MCF 10A (cell line): ENCODE measurements at regions not wholly inside any gene's neighbourhood (a gene's known extent, or its start where the extent isn't known, plus 50 kb on each side); places are given as distances from the start of the nearest gene placed in this dataset.

ENCODE experiments used
- BruUV-seq: library from RNA; stranded (reverse); fragments of 400-500 nt; replicated peaks from 2 replicates; lab custom pipeline; 2021; lab: Mats Ljungman, UMichigan
- CTCF ChIA-PET: fragments of 300-600 bp; sonication (Branson Sonifier 250); formaldehyde crosslinking; extraction: SDS; loops from one replicate; lab custom pipeline; 2021; ENCODE audit warnings: antibody characterized with exemption, inconsistent platforms; lab: Yijun Ruan, JAX
- POLR2A ChIA-PET: fragments of 300-600, 350-650 bp; sonication (Branson Sonifier 250); formaldehyde crosslinking; extraction: SDS; loops from one replicate; lab custom pipeline; 2020; ENCODE audit warnings: antibody characterized with exemption, inconsistent platforms; lab: Yijun Ruan, JAX
- DNase-seq: peaks from one replicate; pipeline ENCODE4 v3.0.0-alpha.2; 2018; ENCODE audit not compliant: unreplicated experiment
- H3K27ac Mint-ChIP-seq: one replicate; pipeline ENCODE4 v1.8.0; 2022; ENCODE audit warnings: mild to moderate bottlenecking, low read depth, mixed read lengths; ENCODE audit not compliant: unreplicated experiment
- H3K27me3 Mint-ChIP-seq: one replicate; pipeline ENCODE4 v1.8.0; 2022; ENCODE audit warnings: mixed read lengths; ENCODE audit not compliant: insufficient read depth, unreplicated experiment
- H3K36me3 Mint-ChIP-seq: one replicate; pipeline ENCODE4 v1.8.0; 2022; ENCODE audit warnings: mild to moderate bottlenecking, moderate library complexity, mixed read lengths; ENCODE audit not compliant: insufficient read depth, unreplicated experiment
- H3K4me1 Mint-ChIP-seq: one replicate; pipeline ENCODE4 v1.8.0; 2022; ENCODE audit warnings: mixed read lengths; ENCODE audit not compliant: insufficient read depth, unreplicated experiment
- H3K4me3 Mint-ChIP-seq: one replicate; pipeline ENCODE4 v1.8.0; 2022; ENCODE audit warnings: mild to moderate bottlenecking, moderate library complexity, mixed read lengths; ENCODE audit not compliant: unreplicated experiment
- H3K9me3 Mint-ChIP-seq: one replicate; pipeline ENCODE4 v1.8.0; 2022; ENCODE audit warnings: mixed read lengths; ENCODE audit not compliant: unreplicated experiment
- CTCF ChIP-seq: fragments of 200-600 bp; IDR thresholded peaks from one replicate; pipeline ENCODE4 v1.8.0; 2022; ENCODE audit warnings: antibody characterized with exemption, mild to moderate bottlenecking; ENCODE audit not compliant: unreplicated experiment
- intact Hi-C: fragments of 100-400 bp; cut with micrococcal nuclease; formaldehyde crosslinking; loops from 2 replicates; pipeline ENCODE4 v1.14.1; 2022

DNA sequence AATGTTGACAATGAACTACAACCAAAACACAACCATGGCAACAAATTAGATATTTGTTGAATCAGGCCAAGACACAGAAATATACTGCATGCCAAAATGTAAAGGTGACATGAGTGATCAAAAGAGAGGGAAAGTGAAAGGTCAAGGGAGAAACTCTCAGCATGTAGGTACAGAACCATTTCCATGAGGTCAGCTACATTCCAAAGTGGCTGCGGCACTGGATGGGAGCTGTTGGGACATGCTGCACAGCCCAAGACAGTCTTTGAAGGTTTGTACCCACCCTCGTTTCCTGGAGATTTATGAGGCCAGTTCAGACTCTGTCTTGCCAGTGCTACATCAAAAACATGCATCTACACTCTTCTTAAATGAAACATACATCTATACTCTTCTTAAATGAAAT, 579.9 kb downstream of the BMP2 start:
- TF ChIP-seq CTCF, result no peak
- intact Hi-C loops, result no loop called here
- no peaks in the 10 kb centered on the region for H3K27me3 Mint-ChIP-seq
- CTCF ChIA-PET, result interaction anchor here (0.7 kb wide), 1 partner anchor 232 kb away, joined by 3 read pairs; no protein-coding TSS in a partner anchor
- POLR2A ChIA-PET, result interaction anchor here (0.9 to 1.5 kb wide), 6 partner anchors 9 to 696 kb away, joined by 3 to 6 read pairs (median 4); no protein-coding TSS in a partner anchor
- H3K36me3 Mint-ChIP-seq, result no peaks in the 10 kb centered on the region
- no peak overlapping the region for H3K4me3 Mint-ChIP-seq
- H3K9me3 Mint-ChIP-seq, result peaks cover 8% of the 10 kb centered on the region
- peak; percentile 75 for DNase-seq
- H3K4me1 Mint-ChIP-seq, result peaks cover 6% of the 10 kb centered on the region
- no peak overlapping the region for H3K27ac Mint-ChIP-seq
- BruUV-seq, result no TSS peak

DNA sequence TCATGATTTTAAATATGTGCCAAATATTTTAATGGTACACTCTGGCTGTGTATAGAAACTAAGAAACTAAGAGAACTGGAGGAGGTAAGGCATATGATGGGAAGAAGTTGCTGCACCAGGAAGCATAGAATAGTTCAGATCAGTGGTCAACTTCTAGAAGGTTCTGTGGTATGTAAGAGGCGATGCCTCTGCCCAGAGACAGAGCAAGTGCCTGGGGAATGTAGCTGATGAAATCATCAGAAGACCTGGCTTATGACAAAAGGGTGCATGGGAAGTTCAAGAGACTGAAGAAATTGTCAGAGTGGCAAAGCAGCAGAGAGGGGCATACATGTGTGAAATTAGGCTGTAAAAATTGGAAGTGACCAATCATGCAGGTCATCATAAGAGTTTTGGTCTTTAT, 580.8 kb downstream of the BMP2 start:
- no TSS peak for BruUV-seq
- TF ChIP-seq CTCF, result no peak
- H3K4me1 Mint-ChIP-seq, result peaks cover 6% of the 10 kb centered on the region
- H3K9me3 Mint-ChIP-seq, result peaks cover 8% of the 10 kb centered on the region
- no peak for DNase-seq
- ChIA-PET POLR2A (interaction anchor here (1.5 kb wide), 1 partner anchor 24 kb away, joined by 6 read pairs; no protein-coding TSS in a partner anchor), CTCF (no interaction called here)
- H3K27ac Mint-ChIP-seq, result no peak overlapping the region
- H3K4me3 Mint-ChIP-seq, result no peak overlapping the region
- intact Hi-C loops, result no loop called here
- H3K27me3 Mint-ChIP-seq, result no peaks in the 10 kb centered on the region
- no peaks in the 10 kb centered on the region for H3K36me3 Mint-ChIP-seq

DNA sequence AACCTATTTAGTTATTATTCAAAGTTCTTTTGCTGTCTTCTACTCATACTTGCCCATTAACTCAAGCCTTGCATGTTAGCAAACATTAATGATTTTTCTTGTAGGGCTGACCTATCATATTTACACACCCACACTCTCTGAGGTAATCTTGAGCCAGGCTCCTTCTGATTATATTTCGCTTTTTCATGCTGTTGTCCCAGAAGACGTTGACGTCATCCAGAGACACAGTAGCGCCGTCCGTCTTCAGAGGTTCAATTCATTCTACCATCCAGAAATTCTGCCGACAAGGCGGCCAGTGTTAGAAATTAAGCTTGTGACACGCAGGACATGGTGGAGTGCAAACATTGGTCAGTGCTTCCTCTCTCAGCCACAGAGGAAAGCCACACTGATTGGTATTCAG, 584.7 kb downstream of the BMP2 start:
- DNase-seq, result no peak
- Mint-ChIP-seq H3K27ac (no peak overlapping the region), H3K4me3 (no peak overlapping the region), H3K36me3 (no peaks in the 10 kb centered on the region), H3K27me3 (no peaks in the 10 kb centered on the region), H3K4me1 (peaks cover 5% of the 10 kb centered on the region), H3K9me3 (peaks cover 8% of the 10 kb centered on the region)
- ChIA-PET CTCF (interaction anchor here (0.7 kb wide), 1 partner anchor 8 kb away, joined by 4 read pairs; no protein-coding TSS in a partner anchor), POLR2A (no interaction called here)
- TF ChIP-seq CTCF, result no peak
- intact Hi-C loops, result no loop called here
- BruUV-seq, result no TSS peak

GRCh38 chr20:7355051-7355450, 585.2 kb downstream of the HAO1 start:
- Mint-ChIP-seq H3K27ac (no peak overlapping the region), H3K36me3 (no peaks in the 10 kb centered on the region), H3K4me3 (no peak overlapping the region), H3K27me3 (no peaks in the 10 kb centered on the region), H3K4me1 (peaks cover 5% of the 10 kb centered on the region), H3K9me3 (peaks cover 8% of the 10 kb centered on the region)
- ChIA-PET POLR2A (interaction anchor here (0.9 to 2.0 kb wide), 3 partner anchors 7 to 10 kb away, joined by 3 to 5 read pairs (median 3); no protein-coding TSS in a partner anchor), CTCF (interaction anchor here (0.6 to 2.0 kb wide), 3 partner anchors 69 to 1363 kb away, joined by 3 to 11 read pairs (median 3); no protein-coding TSS in a partner anchor)
- no peak for DNase-seq
- TF ChIP-seq CTCF, result no peak
- intact Hi-C loops, result no loop called here
- no TSS peak for BruUV-seq
